Activated T-cell treated with anti-CD3 and anti-CD28 coated beads, Interleukin-2, amount 50 U/mL, for 1 hour (primary cell): ENCODE measurements at regions not wholly inside any gene's neighbourhood (a gene's known extent, or its start where the extent isn't known, plus 50 kb on each side); places are given as distances from the start of the nearest gene placed in this dataset.
"Not testable (repeated sequence)": the region's sequence is repeated elsewhere in the genome, so short reads cannot be mapped to it uniquely, and the experiment has no call there.

Source experiments
- DNase-seq: peaks from one replicate; pipeline ENCODE4 v3.0.0-alpha.2; 2020

- no peak for DNase-seq
Measured at GRCh38 chr4:3936184-3936583, 170.0 kb downstream of the ADRA2C start.

- not testable (repeated sequence) for DNase-seq
Measured at GRCh38 chr4:3937849-3938562, 171.8 kb downstream of the ADRA2C start.

- DNase-seq, result not testable (repeated sequence)
Measured at GRCh38 chr4:3938676-3939075, 172.5 kb downstream of the ADRA2C start.

- not testable (repeated sequence) for DNase-seq
Measured at GRCh38 chr4:3939954-3940591, 173.9 kb downstream of the ADRA2C start.

GRCh38 chr4:3941735-3942522 lies 175.7 kb downstream of the ADRA2C start:
- not testable (repeated sequence) for DNase-seq

GRCh38 chr4:3942569-3942971 lies 176.4 kb downstream of the ADRA2C start:
- peak; percentile 68 for DNase-seq

- not testable (repeated sequence) for DNase-seq
Measured at GRCh38 chr4:3943051-3943450, 176.9 kb downstream of the ADRA2C start.

- no peak for DNase-seq
Measured at GRCh38 chr4:3945511-3946290, 179.5 kb downstream of the ADRA2C start.

GRCh38 chr4:3946553-3946952 lies 180.4 kb downstream of the ADRA2C start:
- DNase-seq, result not testable (repeated sequence)

- DNase-seq, result not testable (repeated sequence)
Measured at GRCh38 chr4:3947761-3948160, 181.6 kb downstream of the ADRA2C start.

- not testable (repeated sequence) for DNase-seq
Measured at GRCh38 chr4:3948210-3948609, 182.0 kb downstream of the ADRA2C start.

GRCh38 chr4:3949916-3950315 lies 183.7 kb downstream of the ADRA2C start:
- peak; percentile 25 for DNase-seq

GRCh38 chr4:3952443-3953139 lies 186.4 kb downstream of the ADRA2C start:
- DNase-seq, result not testable (repeated sequence)

- DNase-seq, result not testable (repeated sequence)
Measured at GRCh38 chr4:3953140-3953489, 186.9 kb downstream of the ADRA2C start.

- DNase-seq, result peak; percentile 66
Measured at GRCh38 chr4:3954540-3955320, 188.5 kb downstream of the ADRA2C start.

- DNase-seq, result peak; percentile 97
Measured at GRCh38 chr4:3955321-3956164, 189.4 kb downstream of the ADRA2C start.

- not testable (repeated sequence) for DNase-seq
Measured at GRCh38 chr4:3956165-3956867, 190.1 kb downstream of the ADRA2C start.

- not testable (repeated sequence) for DNase-seq
Measured at GRCh38 chr4:3961091-3961672, 195.0 kb downstream of the ADRA2C start.

GRCh38 chr4:3964572-3965278 lies 198.5 kb downstream of the ADRA2C start:
- DNase-seq, result not testable (repeated sequence)
